Omental fat pad (tissue), 3 donors: ENCODE measurements at regions not wholly inside any gene's neighbourhood (a gene's known extent, or its start where the extent isn't known, plus 50 kb on each side); places are given as distances from the start of the nearest gene placed in this dataset.

ENCODE experiments used
- ATAC-seq: fragments of 150-250 bp; one replicate; pipeline ENCODE4 v1.9.1; 2016; ENCODE audit warnings: mild to moderate bottlenecking, moderate library complexity; ENCODE audit not compliant: low FRiP score
- DNase-seq: peaks from one replicate; pipeline ENCODE4 v3.0.0-alpha.2; 2019; ENCODE audit warnings: low spot score
- TF ChIP-seq, protein P1 (sequence below), 3 donors: fragments of 450-650 bp; IDR thresholded peaks; one replicate each; pipeline ENCODE4 v1.5.1; 2016 to 2017; ENCODE audit warnings: antibody characterized with exemption in 3 of 3, mild to moderate bottlenecking in 3 of 3, moderate library complexity in 2 of 3

DNA sequence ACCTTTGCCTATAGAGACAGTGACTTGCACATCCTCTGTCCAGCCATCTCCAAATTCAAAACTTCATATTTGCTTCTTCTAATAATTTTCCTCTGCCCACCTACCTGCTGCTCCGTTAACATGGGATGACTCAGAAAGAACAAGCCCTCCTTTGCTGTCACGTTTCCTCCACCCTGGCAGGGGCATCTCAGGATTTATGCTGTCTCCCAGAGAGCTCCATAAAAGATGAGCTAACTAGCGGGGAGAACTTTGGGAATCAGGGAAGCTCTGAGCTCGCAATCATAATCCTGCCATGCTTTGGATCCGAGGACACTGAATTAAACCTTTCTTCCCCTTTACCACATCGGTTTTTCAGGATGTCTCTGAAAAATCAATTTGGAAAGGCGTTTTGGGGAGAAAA lies 78.4 kb upstream of the FSTL4 start:
- TF ChIP-seq, protein P1, sequence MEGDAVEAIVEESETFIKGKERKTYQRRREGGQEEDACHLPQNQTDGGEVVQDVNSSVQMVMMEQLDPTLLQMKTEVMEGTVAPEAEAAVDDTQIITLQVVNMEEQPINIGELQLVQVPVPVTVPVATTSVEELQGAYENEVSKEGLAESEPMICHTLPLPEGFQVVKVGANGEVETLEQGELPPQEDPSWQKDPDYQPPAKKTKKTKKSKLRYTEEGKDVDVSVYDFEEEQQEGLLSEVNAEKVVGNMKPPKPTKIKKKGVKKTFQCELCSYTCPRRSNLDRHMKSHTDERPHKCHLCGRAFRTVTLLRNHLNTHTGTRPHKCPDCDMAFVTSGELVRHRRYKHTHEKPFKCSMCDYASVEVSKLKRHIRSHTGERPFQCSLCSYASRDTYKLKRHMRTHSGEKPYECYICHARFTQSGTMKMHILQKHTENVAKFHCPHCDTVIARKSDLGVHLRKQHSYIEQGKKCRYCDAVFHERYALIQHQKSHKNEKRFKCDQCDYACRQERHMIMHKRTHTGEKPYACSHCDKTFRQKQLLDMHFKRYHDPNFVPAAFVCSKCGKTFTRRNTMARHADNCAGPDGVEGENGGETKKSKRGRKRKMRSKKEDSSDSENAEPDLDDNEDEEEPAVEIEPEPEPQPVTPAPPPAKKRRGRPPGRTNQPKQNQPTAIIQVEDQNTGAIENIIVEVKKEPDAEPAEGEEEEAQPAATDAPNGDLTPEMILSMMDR (IDR thresholded peaks at IDR 0.05): no peak
- DNase-seq: no peak
- ATAC-seq: no peak

DNA sequence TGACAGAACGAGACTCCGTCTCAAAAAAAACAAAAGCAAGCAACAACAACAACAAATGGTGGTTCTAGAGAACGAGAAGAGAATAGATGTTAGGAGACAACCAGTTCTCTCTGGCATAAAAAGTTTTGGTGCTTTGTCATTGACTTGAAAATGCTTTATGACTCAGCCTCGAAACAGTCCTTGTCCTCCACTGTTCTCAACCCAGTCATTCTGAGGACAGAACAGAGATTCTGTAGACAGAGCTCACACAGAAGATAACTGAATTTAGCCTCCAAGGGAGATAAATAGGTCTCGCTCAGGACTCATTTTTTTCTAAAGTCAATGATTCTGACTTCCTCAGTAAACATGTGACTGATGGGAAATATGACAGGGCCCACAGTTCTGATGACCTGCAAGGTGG lies 76.0 kb upstream of the FSTL4 start:
- no peak for ATAC-seq
- DNase-seq: no peak
- TF ChIP-seq, protein P1 (IDR thresholded peaks at IDR 0.05): no peak

DNA sequence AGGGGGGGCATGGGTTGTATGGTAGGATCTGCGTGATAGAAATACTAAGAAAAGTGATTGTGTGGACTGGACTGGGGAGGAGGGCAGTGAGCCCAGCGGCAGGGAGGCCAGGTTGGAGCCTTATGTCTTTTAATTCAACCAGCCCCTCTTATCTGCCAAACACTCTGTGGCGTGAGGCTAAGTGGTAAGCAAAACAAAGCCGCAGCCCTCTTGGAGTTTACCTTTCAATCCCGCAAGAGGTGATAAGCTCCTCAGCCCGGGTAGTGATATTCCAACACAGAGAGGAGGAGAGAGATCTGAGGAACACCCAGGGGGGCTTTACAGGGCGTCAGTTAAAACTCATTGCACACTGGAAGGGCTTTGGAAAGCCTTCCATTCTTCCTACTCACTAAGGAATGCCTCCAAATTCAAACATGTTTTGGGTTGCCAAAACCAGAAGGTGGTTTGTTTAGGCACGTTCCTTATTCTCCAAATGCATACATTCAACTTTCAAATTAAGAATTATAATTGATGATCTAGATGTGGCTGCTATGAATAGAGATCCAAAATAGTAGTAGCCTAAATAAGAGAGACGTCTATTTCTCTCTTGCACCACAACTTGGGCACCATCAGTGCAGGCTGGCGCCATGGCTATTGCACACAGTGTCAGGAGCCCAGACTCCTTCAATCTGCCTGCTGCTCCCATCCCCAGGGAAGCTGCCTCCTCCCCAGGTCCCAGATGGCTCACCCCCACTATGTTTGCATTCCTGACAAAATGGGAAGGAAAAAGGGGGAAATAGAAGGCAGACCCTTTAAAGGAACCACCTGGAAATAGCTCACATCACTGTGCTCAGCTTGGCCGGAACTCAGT lies 75.1 kb upstream of the FSTL4 start:
- ATAC-seq (no peak), DNase-seq (no peak)
- TF ChIP-seq, protein P1 (IDR thresholded peaks at IDR 0.05): no peak

DNA sequence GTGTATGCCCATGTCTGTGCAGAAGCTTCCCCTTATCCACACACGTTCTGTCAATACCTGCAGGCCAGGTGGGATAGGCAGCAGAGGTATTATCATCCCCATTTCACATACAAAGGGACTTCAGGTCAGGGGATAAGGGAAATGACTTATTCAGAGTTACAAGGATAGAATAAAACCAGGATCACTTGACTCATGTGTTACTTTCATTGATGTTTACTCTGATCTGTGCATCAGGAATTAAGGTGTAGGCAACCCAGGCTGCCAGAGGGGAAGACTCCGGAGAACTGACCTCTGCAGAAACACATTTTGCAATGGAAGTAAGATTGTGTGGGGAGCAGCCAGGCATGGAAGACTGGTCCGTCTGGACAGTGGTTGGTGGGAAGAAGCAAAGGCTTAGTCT lies 74.2 kb upstream of the FSTL4 start:
- ATAC-seq (no peak), DNase-seq (no peak)
- TF ChIP-seq, protein P1 (IDR thresholded peaks at IDR 0.05): no peak

DNA sequence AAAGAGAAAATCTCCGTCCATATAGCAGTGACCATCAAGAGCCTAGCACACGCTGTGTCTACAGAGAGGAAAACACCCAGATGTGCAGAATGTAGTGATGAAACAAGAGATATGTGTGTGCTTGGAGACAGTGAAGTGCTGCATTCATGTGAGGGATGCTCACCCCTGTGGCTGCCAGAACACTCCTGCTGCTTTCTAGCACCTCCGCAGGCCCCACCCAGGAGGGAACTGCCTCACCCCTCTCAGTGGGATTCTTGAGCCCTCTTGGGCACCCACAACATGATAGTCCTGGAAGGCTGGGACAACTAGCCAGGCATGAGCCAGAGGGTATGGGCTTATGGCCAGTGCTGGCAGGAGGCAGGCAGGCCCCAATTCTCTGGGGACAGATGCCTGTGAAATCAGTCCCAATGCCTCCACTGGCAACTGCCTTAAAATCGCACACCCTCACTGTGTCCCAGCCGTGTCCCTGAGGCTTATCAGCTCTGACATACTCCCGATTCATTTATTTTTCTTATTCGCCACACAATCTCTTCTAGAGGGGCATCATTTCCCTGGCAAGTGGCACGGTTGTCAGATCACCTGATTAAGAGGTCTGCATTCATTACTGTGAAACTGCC lies 73.2 kb upstream of the FSTL4 start:
- no peak for ATAC-seq
- DNase-seq: no peak
- TF ChIP-seq, protein P1 (IDR thresholded peaks at IDR 0.05): no peak

DNA sequence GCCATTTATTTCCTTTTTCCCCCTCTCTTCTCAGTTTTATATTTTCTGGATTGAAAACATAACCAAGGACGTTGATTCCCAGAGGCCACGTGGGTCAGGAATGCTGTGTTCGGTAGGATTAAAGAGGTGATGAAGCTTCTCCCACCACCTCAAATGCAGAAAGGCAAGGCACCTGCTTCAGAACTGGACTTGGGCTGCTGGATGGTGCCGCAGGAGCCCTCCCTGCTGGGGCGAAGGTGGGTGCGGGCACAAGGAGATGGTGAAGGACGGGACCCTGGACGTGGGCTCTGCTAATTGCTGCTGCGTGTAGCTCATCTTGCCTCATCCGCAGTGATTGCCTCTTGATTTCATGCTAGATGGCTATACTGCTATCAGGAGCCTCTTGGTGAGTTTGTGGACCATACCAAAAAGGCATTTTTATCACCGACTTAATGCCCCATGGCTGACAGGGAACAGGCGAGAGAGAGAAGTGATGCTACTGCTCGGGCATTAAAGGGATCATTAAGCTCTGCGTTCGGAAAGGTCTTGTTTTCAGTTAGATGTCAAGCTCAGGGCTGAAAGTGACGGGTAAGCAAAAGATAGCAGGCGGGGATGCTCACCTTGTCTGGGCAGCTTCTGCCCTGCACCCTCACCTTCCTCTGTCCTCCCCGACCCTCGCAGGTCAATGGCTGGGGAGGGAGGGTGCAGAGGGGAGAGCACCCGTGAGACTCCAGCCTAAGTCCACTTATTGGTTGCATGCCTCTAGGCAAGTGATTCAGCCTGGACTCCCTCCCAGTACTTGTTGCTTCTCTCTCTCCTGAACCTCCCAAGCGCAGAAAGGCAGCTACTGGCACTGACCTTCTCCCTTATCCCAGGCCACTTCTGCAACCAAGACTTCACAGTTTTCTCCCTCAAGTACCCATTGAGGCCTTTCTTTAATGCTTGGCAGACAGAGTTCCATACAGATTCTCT lies 71.6 kb upstream of the FSTL4 start:
- TF ChIP-seq, protein P1 (IDR thresholded peaks at IDR 0.05): no peak
- no peak for DNase-seq
- ATAC-seq: no peak
